GM23338 (cell line): ENCODE measurements at regions not wholly inside any gene's neighbourhood (a gene's known extent, or its start where the extent isn't known, plus 50 kb on each side); places are given as distances from the start of the nearest gene placed in this dataset.

Experiments
- ATAC-seq: fragments of 200-7000 bp; cut with Tn5 transposase; 3 replicates; pipeline ENCODE4 v1.9.1; 2020
- DNase-seq: peaks from one replicate; pipeline ENCODE4 v3.0.0-alpha.2; 2015; ENCODE audit warnings: low spot score
- H2AFZ ChIP-seq: fragments of 200-600 bp; sonication (generic); 2 replicates; pipeline ENCODE4 v1.8.0; 2016; ENCODE audit warnings: antibody characterized with exemption, mild to moderate bottlenecking, moderate library complexity
- H3F3A ChIP-seq: fragments of 200-600 bp; sonication (generic); replicated peaks from 2 replicates; pipeline ENCODE4 v1.8.0; 2017; ENCODE audit warnings: antibody characterized with exemption, mixed run types, low read depth
- H3K27ac ChIP-seq: fragments of 200-600 bp; sonication (generic); 2 replicates; pipeline ENCODE4 v1.6.1; 2016; ENCODE audit warnings: low read depth
- H3K27me3 ChIP-seq: fragments of 200-600 bp; sonication (generic); 2 replicates; pipeline ENCODE4 v1.8.0; 2016; ENCODE audit warnings: mild to moderate bottlenecking, mixed run types, moderate library complexity; ENCODE audit not compliant: insufficient read depth
- H3K36me3 ChIP-seq: fragments of 200-600 bp; sonication (generic); 2 replicates; pipeline ENCODE4 v1.8.0; 2016; ENCODE audit warnings: mild to moderate bottlenecking; ENCODE audit not compliant: insufficient read depth
- H3K4me1 ChIP-seq: fragments of 200-600 bp; sonication (generic); 2 replicates; pipeline ENCODE4 v1.8.0; 2016; ENCODE audit warnings: mild to moderate bottlenecking, moderate library complexity; ENCODE audit not compliant: insufficient read depth
- H3K4me2 ChIP-seq: fragments of 200-600 bp; sonication (generic); 2 replicates; pipeline ENCODE4 v1.7.1; 2017; ENCODE audit warnings: mixed run types
- H3K4me3 ChIP-seq: fragments of 200-600 bp; sonication (generic); 2 replicates; pipeline ENCODE4 v1.6.1; 2016; ENCODE audit warnings: mixed run types
- H3K79me2 ChIP-seq: fragments of 200-600 bp; sonication (generic); replicated peaks from 2 replicates; pipeline ENCODE4 v1.8.0; 2017; ENCODE audit warnings: mild to moderate bottlenecking; ENCODE audit not compliant: insufficient read depth
- H3K9me2 ChIP-seq: fragments of 200-600 bp; sonication (generic); 2 replicates; pipeline ENCODE4 v1.8.0; 2017; ENCODE audit not compliant: insufficient read depth
- H4K20me1 ChIP-seq: fragments of 200-600 bp; sonication (generic); replicated peaks from 2 replicates; pipeline ENCODE4 v1.8.0; 2017; ENCODE audit warnings: mild to moderate bottlenecking; ENCODE audit not compliant: insufficient read depth
- H3K27ac Mint-ChIP-seq: 2 replicates; pipeline ENCODE4 v1.8.0; 2020; ENCODE audit warnings: inconsistent platforms, mild to moderate bottlenecking, moderate library complexity, mixed read lengths
- H3K27me3 Mint-ChIP-seq: 3 replicates; pipeline ENCODE4 v1.8.0; 2022; ENCODE audit warnings: low read depth, mild to moderate bottlenecking, moderate library complexity, mixed read lengths, inconsistent platforms; ENCODE audit not compliant: insufficient read depth, poor library complexity
- H3K36me3 Mint-ChIP-seq: 3 replicates; pipeline ENCODE4 v1.8.0; 2021; ENCODE audit warnings: low read depth, mild to moderate bottlenecking, inconsistent platforms, moderate library complexity, mixed read lengths
- H3K4me1 Mint-ChIP-seq: 3 replicates; pipeline ENCODE4 v1.8.0; 2020; ENCODE audit warnings: mild to moderate bottlenecking, inconsistent platforms, mixed read lengths
- H3K4me3 Mint-ChIP-seq: 3 replicates; pipeline ENCODE4 v1.8.0; 2021; ENCODE audit warnings: moderate library complexity, mild to moderate bottlenecking, inconsistent platforms, mixed read lengths
- H3K9me3 Mint-ChIP-seq: 3 replicates; pipeline ENCODE4 v1.8.0; 2020; ENCODE audit warnings: moderate library complexity, mild to moderate bottlenecking, inconsistent platforms, mixed read lengths
- ETS1 ChIP-seq: IDR thresholded peaks from 2 replicates; pipeline ENCODE4 v1.6.1; 2016; ENCODE audit warnings: antibody characterized with exemption
- EZH2 ChIP-seq: fragments of 200-600 bp; sonication (generic); IDR thresholded peaks from one replicate; pipeline ENCODE4 v1.8.0; 2017; ENCODE audit warnings: antibody characterized with exemption, mild to moderate bottlenecking, low read depth; ENCODE audit not compliant: unreplicated experiment
- EZH2phosphoT487 ChIP-seq: fragments of 200-600 bp; sonication (generic); IDR thresholded peaks from one replicate; pipeline ENCODE4 v1.8.1; 2018; ENCODE audit warnings: antibody characterized with exemption; ENCODE audit not compliant: unreplicated experiment
- JUNB ChIP-seq: IDR thresholded peaks from one replicate; pipeline ENCODE4 v1.6.1; 2016; ENCODE audit warnings: antibody characterized with exemption; ENCODE audit not compliant: unreplicated experiment
- POLR2AphosphoS5 ChIP-seq: IDR thresholded peaks from 2 replicates; pipeline ENCODE4 v1.6.1; 2016; ENCODE audit warnings: antibody characterized with exemption, low read depth
- STAT1 ChIP-seq: IDR thresholded peaks from one replicate; pipeline ENCODE4 v1.6.1; 2016; ENCODE audit warnings: antibody characterized with exemption; ENCODE audit not compliant: unreplicated experiment
- ZNF114 ChIP-seq: fragments of 250-450 bp; sonication (Bioruptor Pico); IDR thresholded peaks from 2 replicates; pipeline ENCODE4 v1.5.0; 2020; ENCODE audit warnings: mild to moderate bottlenecking, moderate library complexity
- ZNF331 ChIP-seq: fragments of 250-450 bp; sonication (Bioruptor Pico); IDR thresholded peaks from 2 replicates; pipeline ENCODE4 v1.5.0; 2020; ENCODE audit warnings: low read depth, mild to moderate bottlenecking, moderate library complexity
- ZNF462 ChIP-seq: fragments of 250-450 bp; sonication (Bioruptor Pico); IDR thresholded peaks from 2 replicates; pipeline ENCODE4 v1.5.0; 2020; ENCODE audit warnings: mild to moderate bottlenecking, moderate library complexity

GRCh38 chr9:82480921-82481320 lies 492.3 kb downstream of the SPATA31D1 start:
- Histone ChIP-seq H3K4me2 (no peak overlapping the region), H3K36me3 (no peaks in the 10 kb centered on the region), H3K4me3 (no peak overlapping the region), H3K4me1 (no peaks in the 10 kb centered on the region), H3F3A (no peaks in the 10 kb centered on the region), H3K27ac (no peak overlapping the region), H4K20me1 (no peaks in the 10 kb centered on the region), H3K79me2 (no peaks in the 10 kb centered on the region), H3K27me3 (no peaks in the 10 kb centered on the region), H2AFZ (no peak overlapping the region), H3K9me2 (no peaks in the 10 kb centered on the region)
- Mint-ChIP-seq H3K27me3 (peaks cover 1% of the 10 kb centered on the region), H3K36me3 (no peaks in the 10 kb centered on the region), H3K4me1 (no peaks in the 10 kb centered on the region), H3K9me3 (no peaks in the 10 kb centered on the region), H3K4me3 (no peak overlapping the region), H3K27ac (no peak overlapping the region)
- DNase-seq: no peak
- ATAC-seq: no peak
- TF ChIP-seq EZH2 (no peak), POLR2AphosphoS5 (no peak)

GRCh38 chr9:82487935-82488312 lies 499.4 kb downstream of the SPATA31D1 start:
- no peak overlapping the region for H3K4me2 ChIP-seq
- H2AFZ ChIP-seq: 0 out of 2 replicates have a peak overlapping the region, but pooled peaks have one; percentile 25
- no peaks in the 10 kb centered on the region for H4K20me1 ChIP-seq
- no peak for TF ChIP-seq ZNF114 (CRISPR knock-in tag)
- no peak for TF ChIP-seq STAT1
- TF ChIP-seq ETS1: no peak
- no peak for TF ChIP-seq JUNB
- no peak for TF ChIP-seq ZNF331 (CRISPR knock-in tag)
- no peak for TF ChIP-seq ZNF462
- TF ChIP-seq EZH2phosphoT487: no peak
- TF ChIP-seq POLR2AphosphoS5: no peak
- Mint-ChIP-seq H3K27ac (no peak overlapping the region), H3K4me1 (peaks cover 18% of the 10 kb centered on the region; the same call in 2 of the 3 replicates), H3K27me3 (peaks cover 2% of the 10 kb centered on the region), H3K4me3 (no peak overlapping the region), H3K9me3 (no peaks in the 10 kb centered on the region), H3K36me3 (no peaks in the 10 kb centered on the region)
- H3K4me1 ChIP-seq: peaks cover 6% of the 10 kb centered on the region; the same call in 1 of the 2 replicates
- H3K27ac ChIP-seq: no peak overlapping the region
- no peaks in the 10 kb centered on the region for H3K79me2 ChIP-seq
- DNase-seq (no peak), ATAC-seq (no peak)
- no peaks in the 10 kb centered on the region for H3F3A ChIP-seq
- H3K27me3 ChIP-seq: no peaks in the 10 kb centered on the region
- H3K4me3 ChIP-seq: no peak overlapping the region
- H3K36me3 ChIP-seq: no peaks in the 10 kb centered on the region
- no peaks in the 10 kb centered on the region for H3K9me2 ChIP-seq
